ENCODE measurements at regions not wholly inside any gene's neighbourhood (a gene's known extent, or its start where the extent isn't known, plus 50 kb on each side); places are given as distances from the start of the nearest gene placed in this dataset.

GRCh38 chr4:114236171-114236769, 256.8 kb upstream of the ARSJ start:
- no peak for DNase-seq

GRCh38 chr4:114237997-114238396, 258.6 kb upstream of the ARSJ start:
- Histone ChIP-seq H3K4me2 (ENCODE audit: low read length, poor library complexity, severe bottlenecking) (no peak overlapping the region), H2AK5ac (ENCODE audit: low read length, severe bottlenecking) (no peak overlapping the region), H4K8ac (ENCODE audit: low read length) (no peak overlapping the region), H4K91ac (ENCODE audit: low read length) (no peak overlapping the region), H3K18ac (ENCODE audit: low read depth in 1 of 2, low read length in 2 of 2) (no peak overlapping the region), H3K27me3 (ENCODE audit: control insufficient read depth in 1 of 2, insufficient read depth in 1 of 2, low read length in 2 of 2) (no peaks in the 10 kb centered on the region), H3K4ac (ENCODE audit: low read depth in 1 of 2, low read length in 2 of 2) (no peak overlapping the region), H3K36me3 (ENCODE audit: control insufficient read depth in 1 of 2, insufficient read depth in 2 of 2, low read depth in 1 of 2, low read length in 2 of 2) (no peaks in the 10 kb centered on the region), H2BK120ac (ENCODE audit: low read depth, low read length) (no peak overlapping the region), H3K79me1 (replicated peaks; ENCODE audit: low read length, poor library complexity, severe bottlenecking) (no peaks in the 10 kb centered on the region), H3K9me3 (ENCODE audit: control insufficient read depth, low read length) (peaks cover 14% of the 10 kb centered on the region), H3K9ac (ENCODE audit: low read length) (no peak overlapping the region), H3K4me1 (ENCODE audit: control insufficient read depth, insufficient read depth, low read depth, low read length) (no peaks in the 10 kb centered on the region), H3K23ac (ENCODE audit: low read length in 2 of 2) (no peak overlapping the region), H2AFZ (ENCODE audit: low read depth, low read length) (no peak overlapping the region), H3K4me3 (ENCODE audit: insufficient read depth in 1 of 2, low read depth in 1 of 2, low read length in 2 of 2) (no peak overlapping the region), H2BK5ac (ENCODE audit: low read depth, low read length, poor library complexity, severe bottlenecking) (no peak overlapping the region), H3K14ac (ENCODE audit: low read length in 2 of 2) (no peak overlapping the region), H2BK15ac (ENCODE audit: low read depth, poor library complexity, severe bottlenecking) (no peak overlapping the region), H2BK12ac (ENCODE audit: low read length in 2 of 2) (no peak overlapping the region), H3K27ac (ENCODE audit: low read length, poor library complexity, severe bottlenecking) (no peak overlapping the region)
- DNase-seq, result no peak

More at GRCh38 chr4:114236171-114236769, 256.8 kb upstream of the ARSJ start:
- Histone ChIP-seq H3K4me3 (ENCODE audit: insufficient read depth in 1 of 2, low read depth in 1 of 2, low read length in 2 of 2) (no peak overlapping the region), H4K91ac (ENCODE audit: low read length) (no peak overlapping the region), H2BK12ac (ENCODE audit: low read length in 2 of 2) (no peak overlapping the region), H3K79me1 (replicated peaks; ENCODE audit: low read length, poor library complexity, severe bottlenecking) (no peaks in the 10 kb centered on the region), H4K8ac (ENCODE audit: low read length) (no peak overlapping the region), H3K27ac (ENCODE audit: low read length, poor library complexity, severe bottlenecking) (no peak overlapping the region), H2BK15ac (ENCODE audit: low read depth, poor library complexity, severe bottlenecking) (no peak overlapping the region), H3K4me1 (ENCODE audit: control insufficient read depth, insufficient read depth, low read depth, low read length) (no peaks in the 10 kb centered on the region), H2AFZ (ENCODE audit: low read depth, low read length) (no peak overlapping the region), H3K18ac (ENCODE audit: low read depth in 1 of 2, low read length in 2 of 2) (no peak overlapping the region), H3K36me3 (ENCODE audit: control insufficient read depth in 1 of 2, insufficient read depth in 2 of 2, low read depth in 1 of 2, low read length in 2 of 2) (no peaks in the 10 kb centered on the region), H3K9ac (ENCODE audit: low read length) (no peak overlapping the region), H2BK5ac (ENCODE audit: low read depth, low read length, poor library complexity, severe bottlenecking) (no peak overlapping the region), H3K23ac (ENCODE audit: low read length in 2 of 2) (no peak overlapping the region), H3K4me2 (ENCODE audit: low read length, poor library complexity, severe bottlenecking) (no peak overlapping the region), H2BK120ac (ENCODE audit: low read depth, low read length) (no peak overlapping the region), H3K14ac (ENCODE audit: low read length in 2 of 2) (no peak overlapping the region), H3K9me3 (ENCODE audit: control insufficient read depth, low read length) (peaks cover 14% of the 10 kb centered on the region), H2AK5ac (ENCODE audit: low read length, severe bottlenecking) (no peak overlapping the region), H3K27me3 (ENCODE audit: control insufficient read depth in 1 of 2, insufficient read depth in 1 of 2, low read length in 2 of 2) (no peaks in the 10 kb centered on the region), H3K4ac (ENCODE audit: low read depth in 1 of 2, low read length in 2 of 2) (no peak overlapping the region)
- WGBS, result no CpG with 5 or more reads among the region's 2 CpGs

GRCh38 chr4:114249561-114249960, 270.1 kb upstream of the ARSJ start:
- Histone ChIP-seq H3K9me3 (ENCODE audit: control insufficient read depth, low read length) (peaks cover 6% of the 10 kb centered on the region), H3K4me3 (ENCODE audit: insufficient read depth in 1 of 2, low read depth in 1 of 2, low read length in 2 of 2) (no peak overlapping the region), H3K4me1 (ENCODE audit: control insufficient read depth, insufficient read depth, low read depth, low read length) (peaks cover 1% of the 10 kb centered on the region), H2AFZ (ENCODE audit: low read depth, low read length) (no peak overlapping the region), H3K18ac (ENCODE audit: low read depth in 1 of 2, low read length in 2 of 2) (no peak overlapping the region), H3K27ac (ENCODE audit: low read length, poor library complexity, severe bottlenecking) (no peak overlapping the region), H3K14ac (ENCODE audit: low read length in 2 of 2) (no peak overlapping the region), H3K4me2 (ENCODE audit: low read length, poor library complexity, severe bottlenecking) (no peak overlapping the region), H3K36me3 (ENCODE audit: control insufficient read depth in 1 of 2, insufficient read depth in 2 of 2, low read depth in 1 of 2, low read length in 2 of 2) (no peaks in the 10 kb centered on the region), H2BK5ac (ENCODE audit: low read depth, low read length, poor library complexity, severe bottlenecking) (no peak overlapping the region), H2AK5ac (ENCODE audit: low read length, severe bottlenecking) (no peak overlapping the region), H2BK15ac (ENCODE audit: low read depth, poor library complexity, severe bottlenecking) (no peak overlapping the region), H4K8ac (ENCODE audit: low read length) (no peak overlapping the region), H2BK120ac (ENCODE audit: low read depth, low read length) (no peak overlapping the region), H2BK12ac (ENCODE audit: low read length in 2 of 2) (no peak overlapping the region), H3K9ac (ENCODE audit: low read length) (no peak overlapping the region), H3K4ac (ENCODE audit: low read depth in 1 of 2, low read length in 2 of 2) (no peak overlapping the region), H3K27me3 (ENCODE audit: control insufficient read depth in 1 of 2, insufficient read depth in 1 of 2, low read length in 2 of 2) (no peaks in the 10 kb centered on the region), H4K91ac (ENCODE audit: low read length) (no peak overlapping the region), H3K79me1 (replicated peaks; ENCODE audit: low read length, poor library complexity, severe bottlenecking) (no peaks in the 10 kb centered on the region), H3K23ac (ENCODE audit: low read length in 2 of 2) (no peak overlapping the region)
- DNase-seq, result no peak
- WGBS, result 100% methylated on average over 1 of the region's 1 CpG

- no peak overlapping the region for H3K4ac ChIP-seq (ENCODE audit: low read depth in 1 of 2, low read length in 2 of 2)
- no peak overlapping the region for H3K23ac ChIP-seq (ENCODE audit: low read length in 2 of 2)
- H2BK15ac ChIP-seq (ENCODE audit: low read depth, poor library complexity, severe bottlenecking), result no peak overlapping the region
- no peak overlapping the region for H3K4me3 ChIP-seq (ENCODE audit: insufficient read depth in 1 of 2, low read depth in 1 of 2, low read length in 2 of 2)
- H4K8ac ChIP-seq (ENCODE audit: low read length), result no peak overlapping the region
- H3K9me3 ChIP-seq (ENCODE audit: control insufficient read depth, low read length), result peaks cover 6% of the 10 kb centered on the region
- H3K14ac ChIP-seq (ENCODE audit: low read length in 2 of 2), result no peak overlapping the region
- H2AK5ac ChIP-seq (ENCODE audit: low read length, severe bottlenecking), result no peak overlapping the region
- no peak for DNase-seq
- no peak overlapping the region for H2BK12ac ChIP-seq (ENCODE audit: low read length in 2 of 2)
- H3K27me3 ChIP-seq (ENCODE audit: control insufficient read depth in 1 of 2, insufficient read depth in 1 of 2, low read length in 2 of 2), result no peaks in the 10 kb centered on the region
- H3K36me3 ChIP-seq (ENCODE audit: control insufficient read depth in 1 of 2, insufficient read depth in 2 of 2, low read depth in 1 of 2, low read length in 2 of 2), result no peaks in the 10 kb centered on the region
- peak overlapping the region; percentile 13 for H3K27ac ChIP-seq (ENCODE audit: low read length, poor library complexity, severe bottlenecking)
- H3K79me1 ChIP-seq (replicated peaks; ENCODE audit: low read length, poor library complexity, severe bottlenecking), result no peaks in the 10 kb centered on the region
- H4K91ac ChIP-seq (ENCODE audit: low read length), result no peak overlapping the region
- H3K4me2 ChIP-seq (ENCODE audit: low read length, poor library complexity, severe bottlenecking), result no peak overlapping the region
- peaks cover 1% of the 10 kb centered on the region for H3K4me1 ChIP-seq (ENCODE audit: control insufficient read depth, insufficient read depth, low read depth, low read length)
- H3K18ac ChIP-seq (ENCODE audit: low read depth in 1 of 2, low read length in 2 of 2), result no peak overlapping the region
- H3K9ac ChIP-seq (ENCODE audit: low read length), result no peak overlapping the region
- H2AFZ ChIP-seq (ENCODE audit: low read depth, low read length), result no peak overlapping the region
- no peak overlapping the region for H2BK120ac ChIP-seq (ENCODE audit: low read depth, low read length)
- H2BK5ac ChIP-seq (ENCODE audit: low read depth, low read length, poor library complexity, severe bottlenecking), result no peak overlapping the region
Observed at GRCh38 chr4:114249976-114250375, 270.5 kb upstream of the ARSJ start.

Measured in mesenchymal stem cell (in vitro differentiated cells and primary cell).